Progenitor cell of endocrine pancreas (in vitro differentiated cells): ENCODE measurements at regions not wholly inside any gene's neighbourhood (a gene's known extent, or its start where the extent isn't known, plus 50 kb on each side); places are given as distances from the start of the nearest gene placed in this dataset.

ENCODE experiments used
- DNase-seq: peaks from one replicate; pipeline ENCODE4 v3.0.0; 2021; ENCODE audit warnings: low spot score; ENCODE audit not compliant: unreplicated experiment
- H3K27ac Mint-ChIP-seq: 2 replicates; pipeline ENCODE4 v1.8.0; 2021; ENCODE audit warnings: mild to moderate bottlenecking, moderate library complexity, mixed read lengths
- H3K27me3 Mint-ChIP-seq: 2 replicates; pipeline ENCODE4 v1.8.0; 2021; ENCODE audit warnings: mixed read lengths
- H3K36me3 Mint-ChIP-seq: 2 replicates; pipeline ENCODE4 v1.8.0; 2022; ENCODE audit warnings: mixed read lengths; ENCODE audit not compliant: insufficient read depth
- H3K4me1 Mint-ChIP-seq: 2 replicates; pipeline ENCODE4 v1.8.0; 2021; ENCODE audit warnings: low read depth, mixed read lengths
- H3K4me3 Mint-ChIP-seq: 2 replicates; pipeline ENCODE4 v1.8.0; 2021; ENCODE audit warnings: low read depth, mild to moderate bottlenecking, moderate library complexity, mixed read lengths
- H3K9me3 Mint-ChIP-seq: 2 replicates; pipeline ENCODE4 v1.8.0; 2021; ENCODE audit warnings: low read depth, mixed read lengths
- TF ChIP-seq, protein P1 (sequence below): fragments of 200-600 bp; sonication (generic); IDR thresholded peaks from one replicate; pipeline ENCODE4 v1.5.0; 2021; ENCODE audit warnings: antibody characterized with exemption, mild to moderate bottlenecking; ENCODE audit not compliant: unreplicated experiment

- no peak for DNase-seq
- no peak overlapping the region for H3K4me3 Mint-ChIP-seq
- peaks cover 16% of the 10 kb centered on the region for H3K27me3 Mint-ChIP-seq
- no peaks in the 10 kb centered on the region for H3K9me3 Mint-ChIP-seq
- TF ChIP-seq, protein P1, sequence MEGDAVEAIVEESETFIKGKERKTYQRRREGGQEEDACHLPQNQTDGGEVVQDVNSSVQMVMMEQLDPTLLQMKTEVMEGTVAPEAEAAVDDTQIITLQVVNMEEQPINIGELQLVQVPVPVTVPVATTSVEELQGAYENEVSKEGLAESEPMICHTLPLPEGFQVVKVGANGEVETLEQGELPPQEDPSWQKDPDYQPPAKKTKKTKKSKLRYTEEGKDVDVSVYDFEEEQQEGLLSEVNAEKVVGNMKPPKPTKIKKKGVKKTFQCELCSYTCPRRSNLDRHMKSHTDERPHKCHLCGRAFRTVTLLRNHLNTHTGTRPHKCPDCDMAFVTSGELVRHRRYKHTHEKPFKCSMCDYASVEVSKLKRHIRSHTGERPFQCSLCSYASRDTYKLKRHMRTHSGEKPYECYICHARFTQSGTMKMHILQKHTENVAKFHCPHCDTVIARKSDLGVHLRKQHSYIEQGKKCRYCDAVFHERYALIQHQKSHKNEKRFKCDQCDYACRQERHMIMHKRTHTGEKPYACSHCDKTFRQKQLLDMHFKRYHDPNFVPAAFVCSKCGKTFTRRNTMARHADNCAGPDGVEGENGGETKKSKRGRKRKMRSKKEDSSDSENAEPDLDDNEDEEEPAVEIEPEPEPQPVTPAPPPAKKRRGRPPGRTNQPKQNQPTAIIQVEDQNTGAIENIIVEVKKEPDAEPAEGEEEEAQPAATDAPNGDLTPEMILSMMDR, result peak; percentile 46
- H3K4me1 Mint-ChIP-seq, result peaks cover 10% of the 10 kb centered on the region
- no peaks in the 10 kb centered on the region for H3K36me3 Mint-ChIP-seq
- no peak overlapping the region for H3K27ac Mint-ChIP-seq
Measured at GRCh38 chr14:97413966-97414717, 617.0 kb downstream of the VRK1 start.

DNA sequence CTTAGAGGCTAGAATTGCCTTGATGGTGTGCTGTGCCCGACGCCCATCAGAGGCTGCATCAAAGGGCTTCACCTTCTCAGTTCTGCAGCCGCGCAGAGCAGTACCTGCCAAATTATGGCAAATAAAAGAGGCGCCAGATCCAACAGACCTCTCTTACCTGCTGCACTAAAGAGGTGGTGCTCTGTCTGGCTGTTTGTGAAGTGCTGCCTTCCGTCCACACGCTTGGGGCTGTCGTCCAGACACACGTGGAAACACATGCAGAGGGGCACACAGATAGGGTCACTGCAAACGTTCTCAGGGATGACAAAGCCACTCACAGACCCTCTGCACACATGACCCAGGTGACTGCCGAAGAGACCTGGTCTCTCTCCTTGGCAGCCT lies 617.5 kb downstream of the VRK1 start:
- DNase-seq, result no peak
- Mint-ChIP-seq H3K27me3 (peaks cover 11% of the 10 kb centered on the region), H3K9me3 (no peaks in the 10 kb centered on the region), H3K4me3 (no peak overlapping the region), H3K27ac (no peak overlapping the region), H3K4me1 (peaks cover 10% of the 10 kb centered on the region), H3K36me3 (no peaks in the 10 kb centered on the region)
- TF ChIP-seq, protein P1, result no peak

- DNase-seq, result no peak
- no peak overlapping the region for H3K27ac Mint-ChIP-seq
- H3K4me3 Mint-ChIP-seq, result no peak overlapping the region
- H3K4me1 Mint-ChIP-seq, result peaks cover 10% of the 10 kb centered on the region
- H3K9me3 Mint-ChIP-seq, result no peaks in the 10 kb centered on the region
- no peaks in the 10 kb centered on the region for H3K36me3 Mint-ChIP-seq
- TF ChIP-seq, protein P1, result no peak
- H3K27me3 Mint-ChIP-seq, result peaks cover 13% of the 10 kb centered on the region
Measured at GRCh38 chr14:97415907-97416306, 618.7 kb downstream of the VRK1 start.

DNA sequence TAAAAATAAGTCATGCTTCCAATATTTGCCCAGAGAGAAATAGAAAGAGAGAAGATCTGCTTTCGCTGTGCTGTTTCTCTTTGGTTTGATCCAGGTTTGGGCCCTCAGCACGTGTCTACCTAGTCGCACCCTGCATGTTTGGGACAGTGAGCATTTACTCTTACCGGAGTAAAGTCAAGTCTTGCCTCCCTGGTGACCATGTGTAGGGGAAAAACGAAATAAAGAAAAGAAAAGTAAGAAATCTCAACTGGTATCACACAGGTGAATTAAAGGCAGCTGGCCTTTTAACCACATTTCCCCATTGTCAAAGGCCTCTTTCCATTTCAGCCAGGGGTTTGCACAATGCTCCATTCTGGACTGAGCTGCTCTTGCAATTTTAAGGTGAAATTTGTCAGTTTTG lies 619.4 kb downstream of the VRK1 start:
- no peak overlapping the region for H3K27ac Mint-ChIP-seq
- no peaks in the 10 kb centered on the region for H3K9me3 Mint-ChIP-seq
- no peak overlapping the region for H3K4me3 Mint-ChIP-seq
- no peaks in the 10 kb centered on the region for H3K36me3 Mint-ChIP-seq
- TF ChIP-seq, protein P1, result no peak
- H3K4me1 Mint-ChIP-seq, result peaks cover 10% of the 10 kb centered on the region
- DNase-seq, result no peak
- H3K27me3 Mint-ChIP-seq, result peaks cover 13% of the 10 kb centered on the region

DNA sequence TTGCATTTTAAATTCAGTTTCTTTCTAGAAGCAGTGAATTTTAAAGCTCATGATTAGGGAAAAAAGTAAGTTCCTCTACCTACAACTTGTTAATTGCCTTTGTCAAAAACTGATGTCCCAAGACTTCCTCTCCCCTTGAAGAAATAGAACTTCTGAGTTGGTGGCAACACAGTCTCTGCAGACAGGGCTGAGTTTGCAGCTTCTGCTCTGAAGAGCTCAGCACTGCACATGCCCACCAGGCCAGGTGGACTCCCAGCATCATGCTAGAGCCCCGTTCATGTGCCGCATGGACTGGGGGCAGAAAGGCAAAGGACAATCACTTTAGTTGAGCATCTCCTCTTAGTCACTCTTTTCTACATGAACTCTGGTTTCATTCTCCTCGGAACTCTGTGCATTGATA lies 620.1 kb downstream of the VRK1 start:
- TF ChIP-seq, protein P1, result no peak
- Mint-ChIP-seq H3K27me3 (peaks cover 13% of the 10 kb centered on the region), H3K4me3 (no peak overlapping the region), H3K9me3 (no peaks in the 10 kb centered on the region), H3K27ac (no peak overlapping the region), H3K36me3 (no peaks in the 10 kb centered on the region), H3K4me1 (peaks cover 10% of the 10 kb centered on the region)
- DNase-seq, result no peak
